Activated T-cell treated with anti-CD3 and anti-CD28 coated beads, Interleukin-2, amount 50 U/mL, for 72 hours (primary cell): ENCODE measurements at regions not wholly inside any gene's neighbourhood (a gene's known extent, or its start where the extent isn't known, plus 50 kb on each side); places are given as distances from the start of the nearest gene placed in this dataset.
"Not testable (repeated sequence)": the region's sequence is repeated elsewhere in the genome, so short reads cannot be mapped to it uniquely, and the experiment has no call there.

Experiments
- ATAC-seq, 2 donors: fragments of 150-1000 bp; cut with Tn5 transposase; replicated peaks in 1 of 2; 2 replicates each; pipeline ENCODE4 v1.10.0; 2021; ENCODE audit warnings: moderate library complexity in 2 of 2, mild to moderate bottlenecking in 1 of 2
- DNase-seq, 2 donors: peaks; one replicate each; pipeline ENCODE4 v3.0.0; 2021 to 2022; ENCODE audit warnings: mixed read lengths in 1 of 2
- H3K27ac Mint-ChIP-seq: one replicate; pipeline ENCODE4 v1.8.0; 2022; ENCODE audit warnings: mild to moderate bottlenecking, moderate library complexity, mixed read lengths
- H3K27me3 Mint-ChIP-seq: one replicate; pipeline ENCODE4 v1.8.0; 2022; ENCODE audit warnings: low read depth, mixed read lengths
- H3K36me3 Mint-ChIP-seq, 2 donors: one replicate each; pipeline ENCODE4 v1.8.0; 2022; ENCODE audit warnings: mixed read lengths in 2 of 2, mild to moderate bottlenecking in 1 of 2; ENCODE audit not compliant: insufficient read depth in 2 of 2
- H3K4me1 Mint-ChIP-seq: one replicate; pipeline ENCODE4 v1.8.0; 2022; ENCODE audit warnings: low read depth, mixed read lengths
- H3K4me3 Mint-ChIP-seq, 2 donors: one replicate each; pipeline ENCODE4 v1.8.0; 2022; ENCODE audit warnings: mild to moderate bottlenecking in 2 of 2, mixed read lengths in 2 of 2, moderate library complexity in 2 of 2
- H3K9me3 Mint-ChIP-seq, 2 donors: one replicate each; pipeline ENCODE4 v1.8.0; 2022; ENCODE audit warnings: mixed read lengths in 2 of 2

DNA sequence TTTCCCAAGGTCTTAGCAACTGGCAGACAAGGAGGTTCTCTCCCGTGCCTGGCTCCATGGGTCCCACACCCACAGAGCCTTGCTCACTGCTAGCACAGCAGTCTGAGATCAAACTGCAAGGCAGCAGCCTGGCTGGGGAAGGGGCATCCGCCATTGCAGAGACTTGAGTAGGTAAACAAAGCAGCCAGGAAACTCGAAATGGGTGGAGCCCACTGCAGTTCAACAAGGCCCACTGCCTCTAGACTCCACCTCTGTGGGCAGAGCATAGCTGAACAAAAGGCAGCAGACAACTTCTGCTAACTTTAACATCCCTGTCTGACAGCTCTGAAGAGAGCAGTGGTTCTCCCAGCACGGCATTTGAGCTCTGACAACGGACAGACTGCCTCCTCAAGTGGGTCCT, 98.1 kb upstream of the SLC1A3 start:
- not testable (repeated sequence) for H3K27me3 Mint-ChIP-seq, H3K9me3 Mint-ChIP-seq, DNase-seq, H3K36me3 Mint-ChIP-seq, ATAC-seq, H3K4me1 Mint-ChIP-seq, H3K27ac Mint-ChIP-seq, H3K4me3 Mint-ChIP-seq

- not testable (repeated sequence) for H3K27ac Mint-ChIP-seq, H3K4me1 Mint-ChIP-seq, H3K27me3 Mint-ChIP-seq, H3K9me3 Mint-ChIP-seq, H3K36me3 Mint-ChIP-seq, ATAC-seq, H3K4me3 Mint-ChIP-seq, DNase-seq
Observed at GRCh38 chr5:36513647-36514046, 92.8 kb upstream of the SLC1A3 start.

DNA sequence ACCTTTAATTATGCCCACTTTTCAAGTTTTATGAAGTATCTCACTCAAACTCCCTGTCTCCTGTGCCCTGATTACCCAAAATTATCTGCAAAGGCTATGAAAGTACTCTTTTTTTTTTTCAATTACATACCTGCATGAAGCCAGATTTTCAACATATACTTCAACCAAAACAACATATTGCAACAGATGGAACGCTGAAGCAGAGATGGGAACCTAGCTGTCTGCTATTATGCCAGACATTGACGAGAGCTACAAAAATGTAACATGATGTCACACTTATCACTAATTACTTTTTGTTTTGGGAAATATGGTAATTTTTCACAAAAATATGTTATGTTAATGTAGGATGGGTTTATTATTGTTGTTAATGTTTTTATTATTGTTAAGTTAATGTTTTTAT, 86.5 kb upstream of the SLC1A3 start:
- no peak for DNase-seq
- H3K36me3 Mint-ChIP-seq: no peaks in the 10 kb centered on the region

GRCh38 chr5:36521219-36521618, 85.2 kb upstream of the SLC1A3 start:
- no peaks in the 10 kb centered on the region for H3K36me3 Mint-ChIP-seq
- ATAC-seq (no peak), DNase-seq (no peak)
- H3K9me3 Mint-ChIP-seq: peaks cover 0 to 5% of the 10 kb centered on the region in 2 donors
- H3K27me3 Mint-ChIP-seq: peaks cover 6% of the 10 kb centered on the region
- no peak overlapping the region for H3K4me3 Mint-ChIP-seq
- no peaks in the 10 kb centered on the region for H3K4me1 Mint-ChIP-seq
- H3K27ac Mint-ChIP-seq: no peak overlapping the region

More for the DNA sequence above, 86.5 kb upstream of the SLC1A3 start:
- no peaks in the 10 kb centered on the region for H3K4me1 Mint-ChIP-seq
- no peak overlapping the region for H3K4me3 Mint-ChIP-seq
- no peak overlapping the region for H3K27ac Mint-ChIP-seq
- no peak for ATAC-seq
- peaks cover 6% of the 10 kb centered on the region for H3K27me3 Mint-ChIP-seq
- peaks cover 0 to 5% of the 10 kb centered on the region in 2 donors for H3K9me3 Mint-ChIP-seq

DNA sequence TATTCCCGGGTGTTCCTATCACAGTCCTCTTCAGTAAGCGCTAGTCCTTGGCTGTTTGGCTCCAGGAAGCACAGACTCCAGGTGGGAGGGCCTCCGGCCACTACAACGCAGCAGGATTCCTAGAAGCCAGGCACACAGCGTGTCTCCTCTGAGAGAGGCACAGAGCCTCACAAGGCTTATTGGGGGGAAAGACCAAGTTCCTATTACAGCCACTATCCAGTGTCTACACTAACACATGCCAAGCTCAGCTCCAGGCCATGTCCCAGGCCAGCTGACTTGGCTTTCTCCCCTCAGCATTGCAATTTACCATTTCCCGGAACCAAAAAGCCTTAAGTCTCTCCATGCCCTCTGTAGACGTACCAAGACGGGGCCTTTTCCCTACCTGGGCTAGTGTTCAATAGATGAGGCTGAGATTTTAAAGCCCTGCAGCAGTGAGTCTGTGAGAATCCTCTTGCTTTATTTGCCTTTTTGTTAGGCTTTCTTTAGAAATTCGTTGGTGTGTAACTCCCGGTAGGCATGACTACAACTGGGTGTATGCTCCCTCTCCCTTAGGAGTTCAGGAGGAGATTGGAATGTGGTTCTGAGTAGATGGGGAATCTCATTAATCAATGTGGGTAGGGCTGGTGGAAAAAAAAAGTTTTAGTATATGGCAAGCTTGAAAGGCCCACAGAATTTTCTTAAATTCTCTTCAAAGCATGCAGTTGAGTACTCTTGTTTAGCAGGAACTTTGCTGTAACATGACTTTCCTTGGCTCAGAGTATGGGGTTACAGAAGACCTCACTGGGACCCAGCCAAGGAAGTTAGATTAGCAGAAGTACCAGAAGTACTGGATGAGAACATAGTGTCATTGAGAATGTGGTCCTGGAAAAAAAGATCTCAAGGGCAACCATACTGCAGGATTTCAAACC, 84.3 kb upstream of the SLC1A3 start:
- no peak overlapping the region for H3K4me3 Mint-ChIP-seq
- H3K9me3 Mint-ChIP-seq: peaks cover 0 to 5% of the 10 kb centered on the region in 2 donors
- H3K36me3 Mint-ChIP-seq: no peaks in the 10 kb centered on the region
- no peaks in the 10 kb centered on the region for H3K4me1 Mint-ChIP-seq
- DNase-seq (no peak), ATAC-seq (no peak)
- H3K27me3 Mint-ChIP-seq: peaks cover 6% of the 10 kb centered on the region
- no peak overlapping the region for H3K27ac Mint-ChIP-seq

GRCh38 chr5:36522746-36523065, 83.7 kb upstream of the SLC1A3 start:
- DNase-seq: no peak
- Mint-ChIP-seq H3K9me3 (peaks cover 0 to 5% of the 10 kb centered on the region in 2 donors), H3K4me3 (no peak overlapping the region), H3K27ac (no peak overlapping the region), H3K4me1 (no peaks in the 10 kb centered on the region), H3K27me3 (peaks cover 6% of the 10 kb centered on the region), H3K36me3 (no peaks in the 10 kb centered on the region)
- ATAC-seq: no peak

DNA sequence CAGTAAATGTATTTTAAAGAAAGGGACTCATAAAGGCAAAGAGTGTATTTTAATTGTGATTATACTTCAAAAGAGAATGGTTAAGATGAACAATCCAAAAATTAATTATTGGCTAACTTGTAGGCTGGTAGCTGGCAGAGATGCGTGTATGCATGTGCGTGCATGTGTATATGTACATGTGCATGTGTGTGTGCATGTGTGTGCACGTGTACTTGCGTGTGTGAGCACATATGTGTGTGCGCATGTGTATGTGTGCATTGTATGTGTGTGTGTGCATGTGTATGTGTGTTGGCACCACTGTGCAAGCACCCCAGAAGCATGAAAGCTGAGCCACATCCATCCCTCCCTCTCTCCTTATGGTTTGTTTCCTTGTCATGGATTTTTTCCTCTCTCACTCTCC, 83.0 kb upstream of the SLC1A3 start:
- Mint-ChIP-seq H3K9me3 (peaks cover 0 to 3% of the 10 kb centered on the region in 2 donors), H3K4me3 (no peak overlapping the region), H3K27ac (no peak overlapping the region), H3K4me1 (no peaks in the 10 kb centered on the region), H3K36me3 (no peaks in the 10 kb centered on the region), H3K27me3 (peaks cover 6% of the 10 kb centered on the region)
- ATAC-seq: no peak
- DNase-seq: no peak

GRCh38 chr5:36523926-36524325, 82.5 kb upstream of the SLC1A3 start:
- Mint-ChIP-seq H3K4me1 (no peaks in the 10 kb centered on the region), H3K9me3 (peaks cover 0 to 3% of the 10 kb centered on the region in 2 donors), H3K36me3 (no peaks in the 10 kb centered on the region), H3K27ac (no peak overlapping the region), H3K4me3 (no peak overlapping the region), H3K27me3 (peaks cover 6% of the 10 kb centered on the region)
- ATAC-seq: no peak
- DNase-seq: no peak

- no peak for ATAC-seq
- peaks cover 3% of the 10 kb centered on the region for H3K27me3 Mint-ChIP-seq
Observed at GRCh38 chr5:36526537-36526936, 79.9 kb upstream of the SLC1A3 start.

DNA sequence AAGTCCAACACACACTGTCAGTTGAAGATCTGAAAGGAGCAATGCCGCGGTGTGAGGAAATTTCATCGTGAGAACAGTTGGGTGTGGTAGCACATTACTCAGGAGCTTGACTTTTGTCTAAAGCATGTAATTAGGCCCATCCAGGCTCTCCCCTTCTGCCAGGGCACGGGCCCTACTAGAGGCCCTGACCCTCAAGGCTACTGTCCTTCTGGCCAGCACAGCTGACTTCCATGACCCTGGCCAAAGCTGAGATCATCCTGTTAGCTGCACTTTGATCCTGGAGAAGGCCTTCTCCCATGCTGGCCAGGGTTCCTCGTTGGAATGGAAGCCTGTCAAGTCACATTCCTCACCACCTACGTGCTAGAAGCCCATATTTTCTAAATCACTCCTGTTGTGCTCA, 77.8 kb upstream of the SLC1A3 start:
- no peaks in the 10 kb centered on the region for H3K9me3 Mint-ChIP-seq
- no peak overlapping the region for H3K27ac Mint-ChIP-seq
- no peaks in the 10 kb centered on the region for H3K36me3 Mint-ChIP-seq
- ATAC-seq (no peak), DNase-seq (no peak)
- no peak overlapping the region for H3K4me3 Mint-ChIP-seq
- H3K27me3 Mint-ChIP-seq: peaks cover 4% of the 10 kb centered on the region
- no peaks in the 10 kb centered on the region for H3K4me1 Mint-ChIP-seq

More at GRCh38 chr5:36526537-36526936, 79.9 kb upstream of the SLC1A3 start:
- DNase-seq: no peak
- Mint-ChIP-seq H3K4me1 (no peaks in the 10 kb centered on the region), H3K9me3 (no peaks in the 10 kb centered on the region), H3K4me3 (no peak overlapping the region), H3K27ac (no peak overlapping the region), H3K36me3 (no peaks in the 10 kb centered on the region)

DNA sequence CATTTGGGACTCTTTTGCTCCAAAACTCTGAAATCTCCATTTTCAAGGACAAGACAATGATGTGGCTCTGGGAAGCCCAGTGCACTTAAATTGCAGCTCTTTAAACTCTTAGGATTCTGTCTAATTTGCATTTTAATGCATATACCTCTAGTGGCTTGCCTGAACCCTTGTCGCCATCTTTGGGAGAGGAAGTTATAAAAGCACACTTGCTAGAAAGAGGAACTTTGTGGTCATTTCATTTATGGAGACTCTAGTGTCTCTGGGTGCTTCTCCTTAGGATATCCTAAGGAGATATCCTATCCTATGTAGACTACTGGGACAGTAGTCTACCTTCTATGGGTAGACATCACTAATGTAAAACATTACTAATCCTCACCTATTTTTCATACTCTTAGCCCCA, 77.3 kb upstream of the SLC1A3 start:
- H3K4me3 Mint-ChIP-seq: no peak overlapping the region
- H3K9me3 Mint-ChIP-seq: no peaks in the 10 kb centered on the region
- no peaks in the 10 kb centered on the region for H3K4me1 Mint-ChIP-seq
- DNase-seq (no peak), ATAC-seq (no peak)
- H3K36me3 Mint-ChIP-seq: no peaks in the 10 kb centered on the region
- H3K27me3 Mint-ChIP-seq: peaks cover 4% of the 10 kb centered on the region
- no peak overlapping the region for H3K27ac Mint-ChIP-seq

DNA sequence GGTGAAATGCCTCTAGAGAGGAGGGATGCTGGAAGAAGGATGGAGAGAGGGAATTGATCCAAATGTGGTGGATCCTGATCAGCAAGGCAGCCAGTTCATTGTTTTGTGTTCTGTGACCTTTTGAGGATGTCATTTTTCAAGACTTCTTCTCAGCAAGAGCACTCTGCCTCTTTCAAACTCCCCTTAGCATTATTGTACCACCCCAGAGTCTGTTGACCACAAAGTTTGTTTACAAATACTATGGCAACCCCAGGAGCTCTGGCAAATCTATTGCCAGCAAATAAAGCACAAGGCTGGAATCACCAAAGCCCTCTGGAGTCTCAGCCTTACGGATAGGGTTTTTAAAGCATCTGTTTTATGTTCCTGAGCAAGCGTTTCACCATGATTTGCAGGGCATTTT, 76.2 kb upstream of the SLC1A3 start:
- DNase-seq (no peak), ATAC-seq (no peak)
- H3K4me1 Mint-ChIP-seq: no peaks in the 10 kb centered on the region
- no peaks in the 10 kb centered on the region for H3K36me3 Mint-ChIP-seq
- peaks cover 4% of the 10 kb centered on the region for H3K27me3 Mint-ChIP-seq
- H3K9me3 Mint-ChIP-seq: no peaks in the 10 kb centered on the region
- H3K4me3 Mint-ChIP-seq: no peak overlapping the region
- H3K27ac Mint-ChIP-seq: no peak overlapping the region

GRCh38 chr5:36531401-36531800, 75.0 kb upstream of the SLC1A3 start:
- ATAC-seq: no peak
- Mint-ChIP-seq H3K27ac (no peak overlapping the region), H3K9me3 (no peaks in the 10 kb centered on the region), H3K4me1 (no peaks in the 10 kb centered on the region), H3K27me3 (peaks cover 4% of the 10 kb centered on the region), H3K36me3 (no peaks in the 10 kb centered on the region), H3K4me3 (no peak overlapping the region)
- DNase-seq: no peak

DNA sequence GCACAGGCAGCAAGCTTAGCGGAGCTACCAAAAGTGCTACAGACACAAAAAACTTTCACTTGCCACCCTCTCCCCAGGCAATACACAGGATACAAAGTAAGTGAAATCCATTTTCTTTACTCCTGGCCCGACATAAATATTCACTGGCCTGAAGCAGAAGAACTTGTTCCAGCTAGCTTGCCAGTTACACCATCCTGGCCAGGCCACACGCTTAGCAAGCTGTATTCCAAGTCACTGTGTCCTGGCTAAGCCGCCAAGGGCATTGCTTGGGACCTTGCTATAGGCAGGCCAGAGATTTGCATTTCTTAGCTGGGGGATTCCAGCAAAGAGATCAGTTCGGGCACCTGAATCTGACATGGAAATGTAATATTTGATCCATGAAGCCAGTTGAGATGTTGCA, 71.0 kb upstream of the SLC1A3 start:
- no peaks in the 10 kb centered on the region for H3K9me3 Mint-ChIP-seq
- H3K4me3 Mint-ChIP-seq: no peak overlapping the region
- no peak for DNase-seq
- H3K27me3 Mint-ChIP-seq: peaks cover 4% of the 10 kb centered on the region
- no peak for ATAC-seq
- no peaks in the 10 kb centered on the region for H3K36me3 Mint-ChIP-seq
- no peaks in the 10 kb centered on the region for H3K4me1 Mint-ChIP-seq
- H3K27ac Mint-ChIP-seq: no peak overlapping the region
